ENCODE measurements at regions not wholly inside any gene's neighbourhood (a gene's known extent, or its start where the extent isn't known, plus 50 kb on each side); places are given as distances from the start of the nearest gene placed in this dataset.

DNA sequence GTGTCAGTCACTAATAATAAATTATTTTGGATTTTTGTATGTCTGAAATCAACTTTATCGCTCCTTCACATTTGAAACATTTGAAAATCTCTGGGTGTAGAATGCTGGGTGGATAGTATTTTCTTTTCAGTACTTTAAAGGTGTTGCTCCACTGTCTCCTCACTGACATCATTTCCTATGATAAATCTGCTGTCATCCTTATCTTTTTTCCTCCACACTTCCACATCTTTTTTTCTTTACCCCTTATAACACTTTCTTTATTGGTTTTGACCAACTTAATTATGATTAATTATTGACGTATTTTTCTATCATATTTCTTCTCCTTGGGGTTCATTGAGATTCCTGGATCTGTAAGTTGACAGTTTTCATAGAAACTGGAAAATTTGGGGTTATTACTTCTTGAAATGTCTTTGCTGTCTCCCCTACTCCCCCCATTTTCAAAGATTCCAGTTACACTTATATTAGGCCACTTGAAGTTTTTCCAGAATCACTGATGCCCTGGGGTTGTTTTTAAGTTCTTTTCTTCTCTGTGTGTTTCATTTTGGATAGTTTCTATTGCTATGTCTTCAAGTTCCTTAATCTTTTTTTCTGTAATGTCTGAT lies 177.5 kb upstream of the DIO3 start:
- no peak for DNase-seq

DNA sequence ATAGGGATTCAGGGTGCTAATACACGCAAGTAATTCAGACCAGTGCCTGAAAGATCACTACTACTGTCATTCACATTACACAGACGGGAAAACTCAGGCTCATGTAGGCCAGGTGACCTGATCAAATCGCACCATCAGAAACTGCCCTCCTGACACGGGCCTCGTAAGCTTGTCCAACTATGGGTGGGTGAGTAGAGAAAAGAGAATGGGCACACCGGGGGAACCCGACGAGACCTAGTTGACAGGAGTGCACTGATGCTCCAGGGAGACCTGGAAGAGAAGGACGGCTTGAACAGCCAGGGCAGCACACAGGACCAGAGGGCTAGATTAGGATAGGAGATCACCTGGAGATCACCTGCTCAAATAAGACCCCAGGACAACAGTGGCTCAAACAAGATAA lies 166.9 kb upstream of the DIO3 start:
- DNase-seq: no peak

DNA sequence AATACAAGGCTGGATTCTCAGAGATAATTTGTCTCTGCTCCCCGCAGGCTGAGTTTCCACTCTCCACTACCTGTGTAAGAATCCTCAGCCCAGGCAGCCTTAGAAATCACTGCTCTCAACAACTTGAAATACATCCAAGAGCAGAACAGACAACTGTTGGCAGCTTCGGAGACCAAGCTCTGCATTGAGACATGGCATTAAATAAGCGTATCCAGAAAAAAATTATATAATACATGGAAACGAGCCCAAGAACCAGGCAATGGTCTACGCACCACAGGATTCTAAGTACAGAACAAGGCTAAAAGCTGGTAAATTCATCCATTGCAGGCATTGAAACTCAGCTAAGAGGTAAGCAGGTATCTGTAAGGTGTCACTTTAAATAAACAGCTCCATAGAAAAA lies 165.5 kb upstream of the DIO3 start:
- no peak for DNase-seq

DNA sequence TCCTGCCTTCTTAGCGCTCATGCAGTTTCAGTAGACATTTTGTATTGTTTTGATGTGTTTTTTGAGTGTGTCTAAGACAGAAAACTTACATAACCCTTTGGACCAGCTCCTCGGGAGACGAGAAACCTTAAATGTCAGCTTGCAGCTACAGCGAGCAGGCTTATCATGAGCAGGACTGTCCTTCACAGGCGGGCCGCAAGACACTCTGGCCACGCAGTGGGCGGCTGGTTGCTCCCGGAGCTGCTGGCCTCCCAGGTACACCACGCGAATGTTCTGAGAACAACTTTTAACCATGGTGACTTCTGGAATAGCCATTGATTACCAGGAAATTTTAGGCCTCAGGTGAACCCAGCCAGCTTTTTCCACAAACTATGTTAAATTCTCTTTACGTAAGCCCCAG lies 164.1 kb upstream of the DIO3 start:
- no peak for DNase-seq

DNA sequence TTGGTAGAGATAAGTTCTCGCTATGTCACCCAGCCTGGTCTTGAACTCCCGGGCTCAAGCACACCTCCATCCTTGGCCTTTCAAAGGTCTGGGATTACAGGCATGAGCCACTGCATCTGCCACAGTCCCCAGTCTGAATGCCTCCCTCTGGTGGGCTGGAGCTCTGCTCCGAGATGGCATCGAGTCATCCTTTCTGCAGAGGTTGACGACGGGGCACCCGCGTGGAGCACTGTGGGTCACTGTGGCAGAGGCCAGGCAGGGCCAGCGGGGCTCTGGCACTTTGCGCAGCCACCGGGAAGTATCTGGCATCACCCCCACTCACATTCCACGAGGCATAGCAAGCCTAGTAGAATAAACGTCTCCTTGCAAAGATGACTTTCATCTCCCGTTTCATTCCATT lies 163.3 kb upstream of the DIO3 start:
- no peak for DNase-seq

DNA sequence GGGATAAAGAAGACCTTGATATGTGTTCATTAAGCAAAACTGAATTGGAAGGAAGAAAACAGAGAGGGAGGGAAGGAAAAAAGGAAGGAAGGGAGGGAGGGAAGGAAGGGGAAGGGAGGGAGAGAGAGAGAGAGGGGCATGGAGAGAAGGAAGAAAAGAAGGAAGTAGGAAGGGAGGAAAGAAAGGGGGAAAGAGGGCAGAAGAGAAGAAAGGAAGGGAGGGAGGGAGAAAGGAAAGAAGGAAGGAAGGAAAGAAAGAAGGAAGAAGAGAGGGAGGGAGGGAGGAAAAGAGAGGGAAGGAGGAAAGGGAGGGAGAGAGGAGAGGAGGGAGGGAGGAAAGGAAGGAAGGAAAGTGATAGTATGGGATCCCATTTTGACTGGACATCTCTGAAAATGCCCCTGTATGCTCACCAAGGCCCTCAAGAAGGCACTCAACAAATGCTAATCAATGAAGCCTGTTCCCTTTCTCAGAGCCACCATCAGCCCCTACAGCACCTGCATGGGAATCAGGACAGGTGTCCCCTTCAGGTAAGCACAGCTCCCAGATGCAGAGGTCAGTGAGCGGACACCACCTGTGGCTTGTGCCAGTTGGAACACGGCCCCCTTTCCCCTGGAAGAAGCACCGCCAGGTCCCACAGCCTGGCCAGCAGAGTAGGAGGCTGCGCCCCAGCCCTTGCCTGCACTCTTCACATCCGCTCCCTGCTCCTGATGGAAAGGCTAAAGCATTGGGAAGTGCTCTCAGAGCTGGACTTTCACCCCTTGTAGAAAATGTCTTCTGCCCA lies 161.4 kb upstream of the DIO3 start:
- no peak for DNase-seq

DNA sequence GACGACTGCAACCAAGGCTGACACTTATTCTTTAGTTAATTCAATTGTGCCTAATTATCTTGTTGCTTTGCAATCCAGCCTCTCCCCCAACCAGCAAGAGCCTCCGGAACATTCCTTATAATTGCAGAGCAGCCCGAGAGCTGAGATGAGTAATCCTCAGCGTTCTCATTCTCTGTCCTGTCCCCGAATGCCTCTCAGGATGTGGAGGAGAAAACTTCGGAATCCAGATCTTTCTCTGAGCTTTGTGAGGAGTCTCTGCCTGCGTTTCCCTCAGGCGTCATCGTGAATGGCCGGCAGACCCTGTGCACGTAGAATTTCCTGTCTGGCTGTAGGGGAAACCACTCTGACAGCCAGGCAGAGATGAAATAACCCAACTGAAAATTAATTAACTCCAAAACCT lies 160.5 kb upstream of the DIO3 start:
- no peak for DNase-seq

DNA sequence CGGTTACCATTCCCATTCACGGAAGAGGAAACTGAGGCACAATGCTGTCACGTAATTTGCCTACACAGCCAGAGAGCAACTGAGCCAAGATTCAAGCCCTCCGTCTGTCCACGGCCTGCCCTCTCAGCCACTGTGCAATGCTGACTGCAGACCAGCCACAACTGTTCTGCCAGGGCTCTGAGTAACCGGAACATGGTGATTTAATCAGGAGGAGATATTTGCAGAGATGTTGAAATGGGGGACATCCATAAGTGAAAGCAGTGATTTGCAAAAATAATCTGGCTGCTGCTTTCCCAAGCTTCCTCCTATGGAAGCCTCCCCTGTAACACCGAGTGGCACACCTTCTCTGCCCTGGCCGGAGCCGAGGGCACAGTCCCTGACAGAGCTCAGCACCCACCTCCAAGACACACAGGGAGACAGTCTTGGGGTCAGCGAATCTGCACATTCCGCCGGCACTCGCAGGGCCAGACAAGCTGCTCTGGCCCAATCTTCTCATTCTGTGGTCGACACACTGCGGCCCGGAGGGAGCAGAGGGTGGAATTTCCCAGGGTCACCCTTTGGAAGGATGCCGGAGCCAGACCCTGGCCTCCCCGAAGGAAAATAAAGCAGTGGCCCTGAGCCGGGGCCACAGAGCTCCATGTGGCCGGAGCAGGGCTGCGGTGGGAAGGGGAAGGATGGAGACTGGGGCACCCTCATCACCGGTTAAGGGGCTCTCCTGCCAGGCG lies 158.2 kb upstream of the DIO3 start:
- DNase-seq: no peak

DNA sequence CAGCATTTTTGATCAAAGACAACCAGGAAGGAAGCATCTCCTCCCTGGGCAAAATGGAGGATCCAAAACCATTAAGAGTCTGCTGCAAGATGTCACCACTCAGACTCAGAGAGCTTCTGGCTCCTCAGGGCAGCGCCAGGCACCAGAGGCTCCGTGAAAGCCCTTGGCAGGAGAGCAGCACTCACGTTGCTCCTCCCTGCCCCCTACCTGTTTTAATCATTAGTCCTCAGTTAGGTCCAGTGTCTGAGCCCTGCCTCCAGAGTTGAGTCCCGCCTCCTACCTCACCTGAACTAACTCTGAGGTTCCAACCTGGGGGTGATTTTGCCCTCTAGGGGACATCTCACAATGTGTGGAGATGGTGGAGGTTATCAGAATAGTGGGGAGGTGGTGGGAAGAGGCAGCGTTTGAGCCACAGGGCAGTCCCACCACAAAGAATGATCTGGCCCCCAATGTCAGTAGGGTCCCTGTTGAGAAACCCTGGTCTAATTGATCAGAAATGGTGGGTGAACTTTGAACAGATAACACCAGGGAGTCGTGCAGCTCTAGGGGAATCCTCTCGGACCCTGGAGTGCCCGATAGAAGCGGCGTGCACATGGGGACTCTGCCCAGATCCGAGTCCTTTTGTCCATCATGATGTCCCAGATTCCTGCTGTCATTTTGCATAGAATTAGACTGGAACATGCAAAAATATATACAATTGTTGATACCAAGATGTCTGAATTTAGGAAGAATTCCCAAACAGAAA lies 156.7 kb upstream of the DIO3 start:
- DNase-seq: no peak

DNA sequence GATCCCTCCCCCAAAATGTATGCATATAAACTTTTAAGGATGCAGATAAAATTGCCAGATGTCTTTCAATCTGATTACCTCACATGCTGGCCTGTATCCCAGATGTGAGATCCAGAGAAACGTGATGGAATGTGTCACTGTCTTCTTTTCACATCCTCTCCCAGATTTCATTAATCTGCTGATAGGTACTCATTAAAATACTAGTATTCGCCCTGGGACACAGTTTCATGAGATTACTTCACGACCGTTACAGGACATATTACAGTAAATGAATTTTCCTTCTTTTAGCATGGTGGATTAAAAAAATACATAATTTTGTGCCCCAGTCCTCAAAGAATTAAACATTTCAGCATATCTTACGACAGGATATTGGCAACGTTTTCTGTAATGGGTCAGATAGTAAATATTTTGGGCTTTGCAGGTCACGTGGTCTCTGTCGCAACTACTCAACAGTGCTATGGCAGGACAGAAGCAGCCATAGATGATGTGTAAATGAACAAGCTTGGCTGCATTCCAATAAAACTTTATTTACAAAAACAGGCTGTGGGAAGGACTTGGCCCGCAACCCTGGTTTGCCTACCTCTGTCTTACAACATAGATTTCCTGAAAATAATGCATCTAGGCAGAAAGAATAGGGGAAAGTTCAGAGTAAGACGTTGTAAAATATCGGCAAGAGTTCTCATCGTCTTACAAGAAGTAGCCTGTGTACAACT lies 156.0 kb upstream of the DIO3 start:
- no peak for DNase-seq

DNA sequence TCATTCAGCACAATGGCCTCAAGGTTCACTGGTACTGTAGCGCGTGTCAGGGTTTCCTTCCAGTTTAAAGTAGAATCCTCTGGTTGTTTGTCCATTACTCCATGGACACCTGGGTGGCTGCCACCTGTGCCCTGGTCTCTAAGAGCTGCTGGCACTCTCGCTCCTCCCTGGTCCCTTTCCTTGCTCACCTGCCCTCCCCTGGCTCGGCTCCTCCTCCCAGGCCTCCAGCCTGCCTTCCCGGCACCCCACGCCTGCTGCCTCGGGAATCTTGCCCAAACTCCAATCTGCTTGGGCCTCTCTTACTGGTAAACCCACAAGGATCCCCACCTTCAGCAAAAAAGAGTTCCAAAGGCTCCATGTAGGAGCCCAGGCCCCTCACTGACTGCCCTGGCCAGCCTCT lies 154.4 kb upstream of the DIO3 start:
- DNase-seq: no peak

DNA sequence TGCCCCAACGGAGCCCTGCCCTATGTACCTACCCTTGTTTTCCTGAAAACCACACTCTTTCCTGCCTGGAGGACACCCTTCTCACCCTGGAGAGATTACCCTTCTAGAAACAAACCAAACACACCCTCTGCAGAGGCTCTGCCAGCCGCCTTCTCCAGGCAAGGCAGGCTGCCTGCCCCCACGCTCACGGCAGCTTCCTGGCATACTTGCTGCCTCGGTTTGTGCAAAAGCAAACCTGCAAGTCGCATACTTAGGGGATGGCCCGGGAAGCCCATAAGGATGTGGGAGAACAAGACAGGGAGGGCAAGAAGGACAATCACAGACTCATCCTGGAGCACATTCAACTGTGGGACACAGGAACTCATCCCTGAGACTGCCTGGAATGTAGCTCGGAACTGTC lies 154.0 kb upstream of the DIO3 start:
- DNase-seq: no peak

DNA sequence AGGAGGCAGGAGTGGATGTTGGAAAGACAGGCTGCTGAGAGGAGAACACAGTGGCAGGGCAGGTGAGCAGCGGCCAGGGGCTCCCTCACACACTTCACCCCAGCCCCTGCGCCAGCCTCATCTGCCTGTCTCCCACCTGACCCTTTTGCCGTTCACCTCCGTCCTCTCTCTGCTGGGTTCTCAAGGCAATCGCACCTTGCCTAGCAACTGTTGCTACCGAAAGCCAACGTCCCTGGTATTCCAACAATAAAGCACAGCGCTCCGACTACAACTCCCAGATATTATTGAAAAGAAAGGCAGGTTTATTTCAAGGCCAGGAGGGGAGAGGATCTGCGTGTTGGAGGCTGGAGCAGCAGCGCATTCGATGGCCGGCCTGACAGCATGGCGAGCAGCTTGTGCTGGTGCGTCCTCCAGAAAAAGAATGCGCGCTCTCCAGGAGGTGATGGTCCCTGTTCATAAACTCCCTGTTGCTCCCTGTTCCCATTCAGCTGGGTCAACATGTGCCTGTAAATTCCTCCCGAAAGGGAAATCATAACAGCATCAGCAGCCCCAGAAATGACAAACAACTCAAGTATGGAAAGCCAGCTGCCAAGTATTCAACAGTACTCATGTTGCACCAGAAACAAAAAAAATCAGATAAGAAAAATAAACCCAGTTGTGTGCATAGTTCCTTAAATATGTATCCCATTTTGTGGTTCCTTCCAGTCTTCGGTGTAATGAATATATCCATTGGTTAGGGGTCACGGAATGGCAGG lies 153.0 kb upstream of the DIO3 start:
- DNase-seq: no peak

DNA sequence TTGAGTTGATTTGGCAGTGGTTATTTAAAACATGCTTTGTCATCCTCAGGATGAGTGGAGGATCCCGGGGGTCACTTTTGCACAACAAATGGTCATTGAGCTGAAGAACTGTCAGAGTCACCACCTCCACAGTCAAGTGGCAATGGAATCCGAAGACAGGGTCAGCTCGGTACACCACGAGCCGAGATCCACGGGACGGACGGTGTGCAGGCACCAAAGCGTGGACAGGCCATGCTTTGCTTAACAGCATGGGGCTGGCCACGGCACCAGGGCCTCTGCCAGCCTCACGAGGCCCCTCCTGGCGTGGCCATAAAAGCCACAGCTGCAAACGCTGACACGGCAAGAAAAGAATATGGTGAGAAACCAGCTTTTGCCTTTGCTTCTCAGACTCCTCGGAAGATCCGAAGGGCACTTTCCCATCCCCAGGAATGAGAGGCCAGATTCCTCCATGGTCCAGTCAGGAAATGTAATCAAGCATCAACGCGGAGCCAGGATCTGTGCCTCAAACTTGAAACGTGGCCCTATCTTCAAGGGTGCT lies 152.2 kb upstream of the DIO3 start:
- DNase-seq: no peak

DNA sequence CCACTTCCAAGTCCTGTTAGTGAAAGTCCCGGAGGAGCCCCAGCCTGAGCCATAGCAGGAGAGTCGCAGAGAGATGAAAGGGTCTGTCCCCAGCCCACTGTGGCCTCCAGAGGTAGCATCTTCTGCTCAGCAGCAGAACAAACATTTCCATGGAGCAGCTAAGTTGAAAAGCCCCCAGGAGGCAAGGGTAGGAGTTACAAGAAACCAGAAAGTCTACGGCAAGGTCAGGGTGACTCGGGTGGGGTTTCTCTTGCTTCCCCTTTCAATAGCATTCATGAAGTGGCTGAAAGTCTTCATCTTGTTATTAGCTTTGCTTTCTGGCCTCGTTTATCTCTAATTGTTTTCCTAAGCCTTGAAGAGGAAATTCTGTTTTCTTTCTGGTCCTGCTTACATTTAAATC lies 151.2 kb upstream of the DIO3 start:
- DNase-seq: no peak

DNA sequence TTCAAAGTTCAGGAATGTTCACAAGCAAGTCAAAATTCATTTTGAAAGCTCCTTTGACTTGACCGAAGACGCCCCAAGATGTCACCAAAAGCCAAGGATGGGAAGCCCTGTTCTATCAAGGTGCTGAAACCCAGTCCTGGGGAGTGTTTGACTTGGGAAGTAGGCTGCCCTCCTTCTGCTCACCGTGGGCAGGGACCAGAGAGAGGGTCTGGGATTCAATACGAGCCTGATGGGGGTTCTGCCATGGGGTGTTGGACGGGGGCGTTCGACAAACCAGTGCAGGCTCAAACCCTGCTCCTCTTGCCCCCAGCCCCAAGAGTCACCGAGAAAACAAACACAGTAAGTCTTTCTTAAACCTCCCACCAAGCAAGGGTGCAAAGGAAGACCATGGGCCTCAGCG lies 150.1 kb upstream of the DIO3 start:
- DNase-seq: no peak

DNA sequence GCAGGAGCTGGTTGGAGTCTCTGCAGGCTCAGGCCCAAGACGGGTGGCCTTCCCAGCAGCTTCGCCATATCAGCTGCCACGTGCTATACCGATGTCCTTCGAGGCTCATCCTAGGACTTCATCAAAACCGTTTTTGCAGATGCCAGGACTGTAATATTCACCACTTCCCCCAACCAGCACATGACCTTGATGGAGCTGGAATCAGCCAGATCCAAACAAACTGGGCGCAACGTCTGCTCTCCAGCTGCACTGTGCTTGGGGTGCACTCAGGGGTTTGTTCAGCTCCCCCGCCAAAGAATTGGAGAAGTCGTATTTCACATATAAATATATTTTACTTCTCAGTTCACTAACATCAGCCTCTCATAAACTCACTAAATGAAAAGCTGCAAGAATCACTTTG lies 149.5 kb upstream of the DIO3 start:
- no peak for DNase-seq

DNA sequence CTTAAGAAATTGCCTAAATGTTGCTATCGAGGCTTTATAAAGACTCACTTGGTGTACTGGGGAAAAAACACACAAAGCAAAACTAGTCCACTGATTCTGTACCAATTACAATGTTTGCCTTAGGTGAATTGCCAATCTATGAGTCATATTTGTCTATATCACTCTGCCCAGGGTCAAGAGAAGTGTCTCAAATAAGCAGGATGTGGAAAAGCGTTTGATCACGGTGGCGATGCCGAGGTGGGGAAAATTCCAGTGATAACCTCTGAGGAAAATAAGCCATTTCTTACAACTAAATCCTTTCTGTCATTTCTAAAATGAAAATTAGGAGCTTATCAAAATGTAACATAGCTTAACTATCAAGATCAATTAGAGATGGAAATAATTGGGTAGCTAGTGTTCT lies 148.6 kb upstream of the DIO3 start:
- DNase-seq: no peak

DNA sequence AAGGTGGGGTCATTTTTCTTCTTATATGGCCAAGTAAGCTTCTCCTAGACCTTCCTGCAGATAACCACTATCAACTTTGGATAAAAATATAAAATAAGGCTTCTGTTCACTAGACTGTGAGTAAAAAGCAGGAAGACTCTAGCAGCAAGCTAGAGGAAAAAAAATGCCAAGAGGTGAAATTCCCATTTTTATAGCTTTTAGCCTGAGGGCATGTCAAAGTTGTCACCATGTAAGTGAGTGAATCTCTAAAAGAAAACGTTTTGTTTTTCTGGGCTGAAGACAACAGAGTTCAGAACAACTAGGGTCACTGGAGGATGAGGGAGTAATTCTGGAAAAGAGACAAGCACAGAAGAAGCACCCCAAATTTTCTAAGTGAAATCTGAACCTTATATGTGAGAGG lies 143.9 kb upstream of the DIO3 start:
- no peak for DNase-seq

DNA sequence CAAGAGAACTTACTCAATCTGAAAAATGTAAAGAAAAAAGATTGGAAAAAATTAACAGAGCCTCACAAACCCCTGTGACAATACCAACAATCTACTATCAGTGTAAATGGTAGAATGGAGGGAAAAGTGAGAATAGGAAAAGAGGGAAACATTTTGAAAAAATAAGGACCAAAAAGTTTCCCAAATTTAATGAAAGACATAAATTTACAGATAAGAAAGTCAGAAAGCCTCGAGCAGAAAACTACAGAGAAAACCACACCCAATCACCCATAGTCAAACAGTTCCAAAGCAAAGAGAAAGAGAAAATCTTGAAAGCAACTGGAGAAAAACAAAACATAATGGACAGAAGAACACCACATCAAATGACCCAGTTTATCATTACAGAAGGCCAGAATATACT lies 142.7 kb upstream of the DIO3 start:
- DNase-seq: no peak

DNA sequence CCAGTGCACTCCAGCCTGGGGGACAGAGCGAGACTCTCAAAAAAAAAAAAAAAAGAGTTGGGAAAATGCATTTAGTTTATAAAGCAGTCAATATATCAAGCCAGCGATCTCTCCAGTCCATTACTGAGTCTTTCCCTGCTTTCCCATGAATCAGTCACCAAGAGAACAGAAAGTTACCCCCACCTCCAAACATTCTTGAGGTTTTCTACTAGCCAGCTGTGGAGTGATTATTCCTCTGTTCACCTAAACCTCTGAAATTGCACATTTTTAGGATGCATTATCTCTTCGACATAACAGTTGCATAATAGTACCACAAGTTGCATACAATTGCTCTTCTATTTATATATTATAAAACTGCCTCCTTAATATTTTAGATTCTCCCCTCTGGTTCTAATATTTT lies 134.8 kb upstream of the DIO3 start:
- no peak for DNase-seq

DNA sequence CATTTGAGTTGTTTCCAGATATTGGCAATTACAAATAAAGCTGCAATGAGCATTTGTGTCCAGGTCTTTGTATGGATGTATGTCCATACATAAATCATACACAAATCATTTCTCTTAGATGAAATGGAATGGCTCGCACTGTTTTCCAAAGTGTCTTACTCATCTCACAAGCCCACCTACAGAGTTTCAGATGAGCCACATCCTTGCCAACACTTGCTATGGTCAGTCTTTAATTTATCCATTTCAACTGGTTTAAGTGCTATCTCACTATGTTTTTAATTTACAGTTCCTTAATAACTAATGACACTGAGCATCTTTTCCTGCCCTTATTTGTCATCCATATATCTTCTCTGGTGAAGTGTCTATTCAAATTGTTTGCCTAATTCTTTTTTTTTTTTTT lies 132.9 kb upstream of the DIO3 start:
- DNase-seq: no peak

Data from DMS153 (cell line).